HT1080 (cell line): ENCODE measurements at regions not wholly inside any gene's neighbourhood (a gene's known extent, or its start where the extent isn't known, plus 50 kb on each side); places are given as distances from the start of the nearest gene placed in this dataset.

Experiments
- DNase-seq: peaks from one replicate; pipeline ENCODE4 v3.0.0-alpha.2; 2015; ENCODE audit warnings: low read depth

DNA sequence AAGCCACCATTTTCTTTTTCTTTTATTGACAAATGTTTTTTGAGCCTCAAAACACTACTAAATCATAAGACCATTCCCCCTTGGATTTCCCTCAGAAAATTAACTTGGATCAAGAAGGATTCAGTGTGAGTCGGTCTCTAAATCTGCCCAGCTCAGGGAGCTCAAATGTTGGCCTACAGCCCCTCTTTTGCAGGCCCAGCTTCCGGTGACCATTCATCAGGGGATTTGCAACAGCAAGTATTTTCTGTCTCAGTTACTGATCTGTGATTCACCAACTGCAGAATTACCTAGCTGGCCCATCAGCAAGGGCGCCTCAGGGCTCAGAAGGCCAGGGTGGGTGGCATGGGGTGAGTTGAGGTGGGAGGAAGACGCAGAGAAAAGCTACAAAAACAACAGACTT lies 318.1 kb downstream of the CDC5L start:
- DNase-seq = no peak

DNA sequence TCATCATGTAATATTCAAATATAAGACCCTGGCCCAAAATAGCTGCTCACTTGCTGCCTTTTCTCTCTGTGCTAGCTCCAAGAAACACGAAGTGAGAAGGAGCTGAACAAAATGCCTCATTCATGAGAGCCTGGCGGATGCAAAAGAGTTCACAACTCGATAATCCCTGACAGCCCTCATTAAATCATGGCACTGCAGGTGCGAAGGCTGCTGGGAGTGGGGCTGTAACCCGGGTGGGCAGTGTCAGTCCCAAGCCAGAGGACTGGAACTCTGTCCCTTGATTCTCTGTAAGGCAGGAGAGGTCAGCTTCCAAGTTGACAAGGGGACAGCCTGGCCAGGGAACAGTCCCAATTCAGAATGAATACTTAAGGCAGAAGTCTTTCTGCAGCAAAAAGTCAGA lies 318.5 kb downstream of the CDC5L start:
- no peak for DNase-seq

DNA sequence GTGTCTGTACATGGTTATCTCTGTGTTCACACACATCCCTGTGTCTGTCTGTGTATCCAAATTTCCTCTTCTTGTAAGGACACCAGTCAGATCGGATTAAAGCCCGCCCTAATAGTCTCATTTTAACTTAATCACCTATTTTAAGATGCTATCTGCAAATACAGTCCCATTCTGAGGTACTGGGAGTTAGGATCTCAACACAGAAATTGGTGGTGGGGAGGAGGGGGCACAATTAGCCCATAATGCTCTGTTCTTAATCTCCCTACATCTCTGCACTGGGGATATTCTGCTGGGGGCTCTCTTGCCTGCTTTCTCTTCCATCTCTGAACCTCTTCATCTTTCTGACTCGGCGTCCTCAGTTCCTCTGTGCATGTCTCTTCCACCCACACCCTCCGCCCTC lies 320.7 kb downstream of the CDC5L start:
- DNase-seq = no peak

DNA sequence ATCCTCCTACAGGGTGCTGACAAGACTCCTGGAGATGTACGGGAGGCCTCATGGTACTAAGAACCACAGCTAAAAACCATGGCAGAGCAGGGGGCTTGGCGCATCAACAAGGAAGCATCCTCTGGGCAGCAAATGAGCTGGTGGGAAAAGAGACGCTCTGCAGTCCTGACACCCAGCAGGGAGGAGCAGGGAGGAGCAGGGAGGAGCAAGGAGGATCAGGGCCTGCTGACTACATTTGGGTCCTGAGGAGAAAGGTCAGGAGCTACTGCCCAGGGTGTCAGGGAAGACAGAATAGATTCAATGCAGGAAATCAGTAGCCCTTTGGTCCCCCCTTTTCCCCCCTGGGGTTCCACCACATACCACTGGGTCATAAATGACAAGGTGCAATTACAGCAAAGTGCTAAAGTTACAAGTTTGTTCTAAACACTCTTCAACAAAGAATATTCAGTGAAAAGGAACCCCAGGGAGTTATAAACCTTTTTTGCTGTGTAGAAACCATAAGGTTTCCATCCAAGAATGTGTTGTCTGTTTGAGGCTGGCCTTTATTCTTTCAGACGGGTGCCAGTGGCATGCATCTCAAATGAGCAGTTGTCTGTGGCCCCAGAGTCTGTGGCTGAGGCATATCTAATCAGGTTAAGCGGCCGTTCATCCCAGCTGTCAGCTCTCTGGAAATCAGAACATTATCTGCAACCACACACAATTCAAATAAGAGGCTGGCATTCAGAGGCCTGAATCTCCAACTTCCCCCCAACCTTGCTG lies 325.0 kb downstream of the CDC5L start:
- no peak for DNase-seq

DNA sequence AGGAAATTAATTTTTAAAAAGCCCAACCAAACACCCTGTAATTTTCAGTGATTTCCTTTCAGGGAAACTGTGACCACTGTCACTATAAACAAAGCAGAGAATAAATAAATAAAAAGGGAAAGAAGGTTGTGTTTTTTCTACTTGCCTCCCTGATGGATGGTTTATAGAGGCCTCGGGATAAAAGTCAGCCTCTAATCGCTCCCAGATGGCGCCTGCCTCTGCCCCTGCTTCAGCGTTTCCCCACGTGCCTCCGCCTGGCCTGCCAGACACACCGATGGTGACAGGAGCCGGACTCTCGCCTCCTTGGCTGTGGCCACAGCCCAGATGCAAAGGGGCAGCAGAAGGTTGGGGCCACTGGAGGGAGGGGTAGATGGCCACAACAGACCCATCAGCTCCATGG lies 327.7 kb downstream of the CDC5L start:
- no peak for DNase-seq

DNA sequence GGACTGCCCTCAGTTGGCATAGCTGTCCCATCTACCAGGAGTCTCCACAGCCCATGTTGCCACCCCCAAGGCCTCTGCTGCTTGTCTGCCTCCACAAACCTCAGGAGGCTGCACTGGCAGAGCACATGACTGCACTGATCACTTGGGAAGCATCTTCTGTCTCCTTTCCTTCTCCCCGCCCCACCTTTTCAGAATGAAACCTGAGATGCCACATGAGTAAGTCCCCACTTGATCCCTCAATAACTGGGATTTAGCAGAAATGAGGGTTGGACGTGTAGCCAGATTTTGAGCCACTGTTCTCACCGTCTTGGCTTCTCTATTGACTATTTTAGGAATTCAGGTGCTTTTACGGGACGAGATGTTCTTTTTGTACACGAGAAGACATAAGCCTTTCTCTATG lies 328.4 kb downstream of the CDC5L start:
- DNase-seq = no peak

DNA sequence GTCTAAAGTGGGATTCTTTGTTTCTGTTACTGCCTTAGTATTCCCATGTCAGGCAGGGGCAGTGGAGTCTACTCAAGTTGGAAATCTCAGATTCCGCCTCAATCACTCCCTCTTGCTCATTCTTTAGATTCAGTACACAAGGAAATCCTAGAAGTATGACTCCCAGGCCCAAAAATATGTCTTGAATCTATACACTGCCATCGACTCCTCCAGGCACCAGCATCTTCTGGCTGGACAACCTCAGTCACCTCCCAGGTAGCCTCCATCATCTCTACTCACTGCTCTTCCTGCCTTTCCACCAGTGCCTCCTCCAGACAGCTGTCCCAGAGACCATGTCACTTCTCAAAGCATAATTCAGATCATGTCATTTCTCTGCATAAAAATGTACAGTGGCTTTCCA lies 329.9 kb downstream of the CDC5L start:
- DNase-seq = no peak

DNA sequence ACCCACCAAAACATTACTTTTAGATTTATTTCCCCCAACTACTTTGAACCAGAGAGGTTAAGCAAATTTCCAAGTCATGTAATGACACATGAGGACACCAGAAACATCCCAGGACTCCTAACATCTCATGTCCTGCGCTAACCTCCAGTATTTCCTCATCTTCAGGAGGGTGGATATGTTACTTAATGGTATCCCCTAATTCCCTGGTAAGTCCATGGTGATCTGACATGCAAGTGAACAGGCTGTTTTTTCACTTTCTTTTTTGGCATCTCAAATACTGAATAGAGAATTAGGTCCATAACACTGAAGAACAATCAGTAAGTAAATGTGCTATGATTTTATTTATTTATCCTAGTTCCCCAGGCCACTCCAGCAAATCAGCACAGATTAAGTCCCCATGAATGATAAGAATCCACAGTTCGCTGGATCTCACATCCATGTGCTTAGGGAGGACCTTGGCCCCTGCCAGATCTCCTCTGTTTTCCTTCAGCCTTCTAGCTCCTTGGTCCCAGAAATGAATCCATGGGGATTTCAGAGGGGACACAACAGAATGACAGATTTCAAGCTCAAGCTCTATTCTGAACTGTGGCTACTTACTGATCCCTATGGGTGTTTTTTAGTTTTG lies 334.6 kb downstream of the CDC5L start:
- no peak for DNase-seq

DNA sequence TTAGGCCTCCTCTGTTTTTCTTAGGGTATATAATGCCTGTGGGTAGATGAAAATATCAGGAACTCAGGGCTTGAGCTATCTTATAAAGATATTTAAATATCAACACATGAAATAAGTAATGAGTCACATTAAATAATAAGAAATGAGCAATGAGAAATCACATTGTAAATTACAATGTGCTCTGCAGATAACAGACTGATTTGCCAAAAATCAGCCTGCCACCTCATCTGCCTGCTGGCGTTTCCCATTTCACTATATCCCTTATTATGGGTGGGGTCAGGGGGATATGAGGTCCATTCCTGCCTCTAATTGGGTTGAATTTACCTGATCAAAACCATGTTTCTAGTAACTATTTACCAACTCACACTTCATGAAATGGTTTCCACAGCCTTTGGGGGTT lies 335.2 kb downstream of the CDC5L start:
- no peak for DNase-seq

DNA sequence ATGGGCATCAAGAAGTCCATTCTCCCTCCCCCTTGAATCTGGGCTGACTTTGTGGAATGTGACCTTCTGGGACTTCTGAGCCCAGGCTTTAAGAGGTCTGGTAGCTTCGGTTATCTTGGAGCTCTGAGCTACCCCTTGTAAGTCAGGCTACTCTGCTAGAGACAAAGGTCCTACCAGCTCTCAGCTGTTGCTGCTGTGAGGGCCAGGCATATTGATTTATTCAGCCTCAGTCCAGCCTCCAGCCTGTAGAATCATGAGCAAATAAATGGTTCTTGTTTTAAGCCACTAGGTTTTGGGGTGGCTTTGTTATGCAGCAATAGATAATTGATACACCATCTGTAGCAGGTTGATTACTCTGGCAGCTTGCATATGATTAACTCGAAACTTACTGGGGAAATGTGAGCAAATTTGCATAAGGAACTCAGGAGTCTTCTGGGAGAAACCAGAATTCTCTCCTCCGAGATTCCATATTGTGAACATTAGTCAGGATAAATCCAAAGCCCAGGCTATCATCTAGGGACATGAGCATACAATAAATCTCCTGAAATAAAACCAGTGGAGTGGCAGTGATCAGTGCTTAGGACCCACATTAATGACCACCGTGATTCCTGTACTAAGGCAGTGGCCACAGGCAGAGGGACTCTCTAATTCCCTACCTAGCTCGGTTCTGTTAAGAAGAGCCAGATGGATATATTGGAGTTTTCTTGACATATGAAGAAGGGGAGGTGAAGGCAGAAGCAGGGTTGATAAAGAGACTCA lies 336.1 kb downstream of the CDC5L start:
- DNase-seq = no peak

DNA sequence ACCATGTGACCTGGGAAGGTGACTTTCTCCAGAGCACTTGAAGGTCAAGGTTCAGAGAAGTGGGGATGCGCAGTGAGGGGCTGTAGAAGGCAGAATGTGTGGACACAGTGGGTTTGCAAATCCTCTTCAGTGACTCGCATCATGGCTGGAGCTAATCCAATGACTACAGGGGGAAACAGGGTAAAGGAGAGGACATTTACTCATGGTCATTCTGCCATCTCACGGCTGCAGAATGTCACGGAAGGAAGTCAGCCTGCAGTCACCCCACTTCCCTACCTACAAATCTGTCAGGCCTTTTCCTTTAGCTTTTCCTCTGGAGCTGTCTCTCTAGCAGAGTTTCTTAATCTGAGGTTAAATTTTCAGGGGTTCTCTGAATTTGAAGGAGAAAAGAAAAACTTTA lies 337.6 kb downstream of the CDC5L start:
- no peak for DNase-seq

DNA sequence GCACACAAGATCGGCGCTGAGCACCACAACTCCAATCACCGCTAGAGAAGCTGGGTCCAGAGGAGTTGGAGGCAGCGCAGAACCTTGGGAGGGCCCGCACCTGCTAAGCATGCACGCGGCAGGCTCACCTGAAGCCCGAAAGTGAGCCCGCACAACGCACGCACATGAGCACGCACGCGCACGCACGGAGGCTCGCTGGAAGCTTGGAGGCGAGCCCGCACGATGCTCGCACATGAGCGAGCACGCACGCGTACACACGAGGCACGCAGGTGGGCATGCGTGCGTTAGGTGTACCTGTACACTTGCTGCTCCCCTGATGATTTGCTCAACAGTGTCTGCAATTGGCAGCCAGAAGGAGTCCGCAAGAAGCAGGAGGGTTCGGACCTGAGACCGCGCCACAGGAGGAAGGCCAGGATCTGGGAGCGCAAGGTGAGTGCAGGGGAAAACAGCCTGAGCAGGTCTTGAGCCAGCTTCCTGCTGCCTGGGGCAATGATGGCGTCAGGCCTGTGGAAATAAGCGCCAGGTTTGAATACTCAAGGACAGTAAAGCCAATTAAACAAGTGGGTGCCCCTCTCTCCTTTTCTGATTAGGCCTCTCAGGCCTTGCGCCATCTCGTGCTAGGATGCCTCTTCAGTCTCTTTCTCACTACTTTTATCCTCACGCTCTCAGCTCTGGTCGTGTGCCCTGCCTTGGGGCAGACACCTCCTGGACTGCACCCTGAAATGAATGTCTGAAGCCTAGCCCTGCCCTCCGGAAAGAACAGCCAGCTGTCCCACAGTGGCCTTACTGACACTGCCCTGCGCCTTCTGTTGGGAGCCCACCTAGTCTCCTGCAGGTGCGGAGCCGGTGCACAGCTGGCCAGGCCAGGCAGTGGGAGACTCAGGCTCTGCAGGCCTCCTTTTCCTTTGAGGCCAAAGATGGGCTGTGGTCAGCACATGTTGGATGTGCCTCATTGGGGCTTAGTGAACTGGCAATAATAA lies 340.4 kb downstream of the CDC5L start:
- no peak for DNase-seq

DNA sequence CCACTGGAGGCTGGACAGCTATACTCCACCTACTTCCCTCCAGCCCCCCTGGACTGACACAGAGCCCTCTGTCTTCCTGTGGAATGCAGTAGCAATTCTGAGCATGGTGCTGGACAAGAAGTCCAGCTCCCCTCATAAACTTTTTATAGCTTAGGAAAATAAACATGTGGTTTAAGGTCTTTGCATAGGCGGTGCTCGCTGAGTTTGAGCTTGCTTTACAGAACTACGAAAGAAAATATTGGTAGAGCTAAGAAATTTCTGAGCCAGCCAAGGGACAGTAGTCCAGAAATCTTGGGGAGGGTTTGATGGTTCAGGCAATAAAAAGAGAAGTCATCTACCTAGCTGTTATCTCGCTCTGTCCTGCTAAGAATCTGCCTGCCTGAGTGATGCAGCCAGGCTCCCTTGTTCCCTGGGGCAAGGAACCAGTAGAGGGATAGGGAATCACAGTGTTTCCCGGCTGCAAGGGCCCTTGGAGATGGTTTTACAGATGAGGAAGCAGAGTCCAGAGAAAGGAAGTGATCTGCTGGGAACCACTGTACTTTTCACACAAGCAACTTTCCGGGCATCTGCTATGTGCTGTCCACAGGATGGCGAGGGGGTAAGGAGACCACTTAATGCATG lies 343.4 kb downstream of the CDC5L start:
- peak; percentile 28 for DNase-seq

DNA sequence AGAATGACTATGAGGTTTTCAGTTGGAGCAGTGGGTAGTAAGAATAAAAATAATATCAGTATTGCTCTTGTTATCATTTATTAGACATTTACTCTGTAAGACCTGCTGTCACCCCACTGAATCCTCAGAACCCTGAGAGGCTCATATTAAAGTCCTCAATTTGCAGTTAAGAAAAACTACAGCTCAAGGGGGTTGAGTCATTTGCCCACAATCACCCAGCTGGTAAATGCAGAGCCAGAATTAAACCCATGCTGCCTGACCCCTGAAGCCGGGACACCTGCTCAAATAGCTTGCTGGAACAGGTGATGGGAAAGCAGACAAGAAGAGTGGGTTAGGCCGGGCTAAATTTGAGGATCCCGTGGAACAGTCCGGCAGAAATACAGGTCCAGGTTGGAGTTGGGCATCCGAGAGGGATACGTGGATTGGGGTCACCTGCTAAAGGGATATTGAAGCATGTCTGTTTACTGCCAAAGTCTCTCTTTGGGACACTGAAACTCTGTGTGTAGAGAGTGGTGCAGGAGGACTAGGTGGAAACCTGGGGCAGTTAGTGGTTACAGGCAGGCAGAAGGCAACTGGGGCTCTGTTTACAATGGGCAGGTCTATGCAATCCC lies 344.1 kb downstream of the CDC5L start:
- DNase-seq = no peak

DNA sequence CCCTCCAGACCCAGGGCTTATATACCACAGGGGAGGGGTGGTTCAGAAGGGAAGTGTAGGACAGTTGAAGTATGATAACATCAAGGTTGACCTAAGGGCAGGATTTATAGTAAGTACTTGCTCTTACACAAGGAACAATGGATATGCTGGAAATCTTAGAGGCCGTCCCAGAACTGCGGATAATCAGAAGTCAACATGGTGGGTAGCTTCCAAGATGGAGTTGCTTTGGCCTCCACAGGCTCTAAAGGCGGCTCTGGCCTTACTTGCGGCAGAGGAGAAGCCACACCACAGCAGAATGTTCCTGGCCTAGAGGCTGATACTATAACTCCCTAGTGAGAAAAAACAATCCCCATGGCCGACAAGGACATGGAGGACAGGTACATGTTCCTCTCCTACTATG lies 344.7 kb downstream of the CDC5L start:
- no peak for DNase-seq

DNA sequence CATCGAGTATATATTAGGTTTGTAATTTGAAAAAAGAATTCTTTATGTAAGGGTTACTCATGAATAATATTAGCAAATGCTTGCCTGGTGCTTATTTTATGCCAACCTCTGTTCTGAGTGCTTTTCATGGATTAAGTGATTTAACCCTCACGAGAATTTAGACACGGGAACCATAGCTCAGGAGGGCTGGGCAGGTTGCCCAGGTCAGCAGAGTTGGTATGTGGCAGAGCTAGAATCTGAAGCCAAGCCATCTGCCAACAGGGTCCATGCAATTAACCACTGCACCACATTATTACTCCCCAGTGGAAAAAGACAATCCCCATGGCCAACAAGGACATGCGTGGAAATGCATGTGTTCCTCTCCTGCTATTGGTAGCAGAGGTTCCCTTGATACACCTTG lies 345.6 kb downstream of the CDC5L start:
- DNase-seq = no peak

DNA sequence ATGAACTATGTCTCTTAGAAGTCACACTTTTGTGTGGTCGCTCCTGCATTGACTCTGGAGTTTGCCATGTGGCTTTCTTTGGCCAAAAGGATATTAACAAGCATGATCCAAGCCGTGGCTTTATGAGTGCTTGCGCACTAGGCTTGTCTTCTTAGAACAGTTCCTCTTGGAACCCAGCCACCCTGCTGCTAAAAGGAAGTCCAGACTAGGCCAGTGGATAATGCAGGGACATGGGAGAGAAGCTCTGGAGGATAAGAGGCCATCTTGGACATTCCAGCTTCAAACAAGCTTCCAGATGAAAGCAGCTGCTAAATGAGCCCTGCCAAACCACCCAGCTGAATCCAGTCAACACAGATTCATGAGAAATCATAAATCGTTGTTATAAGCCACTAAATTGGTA lies 346.4 kb downstream of the CDC5L start:
- no peak for DNase-seq

DNA sequence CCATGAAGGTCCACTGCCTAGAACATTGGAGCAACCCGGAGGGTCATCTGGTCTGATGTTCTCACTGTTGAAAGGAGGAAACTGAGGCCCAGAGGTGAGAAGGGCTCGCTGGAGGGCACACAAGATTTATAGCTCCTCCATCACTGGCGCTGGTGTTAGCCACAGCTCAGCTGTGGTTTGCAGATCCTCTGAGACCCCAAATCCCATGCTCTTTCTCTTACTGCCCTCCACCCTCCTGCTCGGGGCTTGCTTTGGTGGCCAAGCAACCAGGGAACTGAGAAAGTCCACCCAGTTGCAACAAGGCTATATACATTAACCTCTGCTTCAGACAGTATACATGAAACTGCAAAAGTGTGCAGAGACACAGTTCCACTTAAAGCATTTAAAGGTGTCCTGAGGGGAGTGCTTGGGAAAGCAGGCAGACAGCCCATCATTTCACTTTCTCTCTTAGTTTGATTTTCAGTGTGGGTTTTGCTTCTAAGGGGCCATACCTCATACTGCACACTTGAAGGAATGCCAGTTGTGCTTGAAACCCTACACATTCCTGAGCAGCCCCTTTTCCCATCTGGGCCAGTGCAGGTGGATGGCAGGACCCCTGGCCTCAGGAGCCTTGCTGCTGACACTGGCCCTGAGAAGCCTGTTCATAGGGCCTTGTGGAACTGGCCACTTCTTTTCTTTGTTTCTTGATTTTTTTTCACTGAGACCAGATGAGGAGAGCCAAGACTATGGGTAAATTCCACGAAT lies 347.6 kb downstream of the CDC5L start:
- DNase-seq = no peak

DNA sequence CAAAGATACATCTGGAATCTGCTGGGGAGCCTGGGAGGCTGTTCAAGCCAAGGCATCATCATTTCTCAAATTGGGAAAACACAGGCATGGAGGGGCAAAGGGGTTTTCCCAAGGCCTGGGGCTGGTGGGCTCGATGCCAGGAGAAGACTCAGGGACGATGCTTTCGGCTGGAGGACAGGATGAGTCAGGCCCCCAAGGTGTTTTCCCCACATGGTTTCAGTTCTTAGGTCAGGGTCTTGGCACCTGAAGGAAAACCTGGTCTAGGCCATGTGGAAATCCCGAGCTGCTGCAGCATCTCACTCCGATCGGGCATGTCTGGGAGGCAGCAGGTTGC lies 348.1 kb downstream of the CDC5L start:
- DNase-seq = no peak

DNA sequence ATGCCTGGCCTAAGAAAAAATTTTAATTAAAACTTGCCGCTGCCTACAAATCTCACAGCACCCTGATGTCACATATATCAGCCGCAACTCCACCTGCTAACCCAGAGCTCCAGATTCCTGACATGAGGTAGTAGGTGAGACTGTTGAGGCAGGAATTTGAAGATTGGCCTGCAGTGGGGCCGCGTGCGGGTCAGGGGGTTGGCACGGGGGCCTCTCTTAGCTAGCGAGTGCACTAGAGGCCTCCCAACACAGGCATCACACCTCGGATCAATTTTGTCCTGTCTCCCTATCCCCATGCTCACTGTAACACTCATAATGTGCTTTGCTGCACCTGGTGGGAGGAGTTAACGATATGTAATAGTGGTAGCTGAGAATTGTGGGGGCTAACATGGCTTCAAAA lies 349.8 kb downstream of the CDC5L start:
- DNase-seq = no peak
